Lower leg skin (tissue), 4 donors: ENCODE measurements at regions not wholly inside any gene's neighbourhood (a gene's known extent, or its start where the extent isn't known, plus 50 kb on each side); places are given as distances from the start of the nearest gene placed in this dataset.
"Not testable (repeated sequence)": the region's sequence is repeated elsewhere in the genome, so short reads cannot be mapped to it uniquely, and the experiment has no call there.

Source experiments
- DNase-seq, 2 donors: peaks; one replicate each; pipeline ENCODE4 v3.0.0-alpha.2; 2019; ENCODE audit warnings: low spot score in 2 of 2
- H3K4me3 ChIP-seq: fragments of 200-600 bp; sonication (generic); 2 replicates; pipeline ENCODE4 v1.5.1; 2017; ENCODE audit warnings: mild to moderate bottlenecking, low read depth; ENCODE audit not compliant: poor library complexity, severe bottlenecking
- POLR2A ChIP-seq, 2 donors: fragments of 450-650 bp; IDR thresholded peaks; one replicate each; pipeline ENCODE4 v1.6.1; 2016 to 2017; ENCODE audit warnings: antibody characterized with exemption in 2 of 2, mild to moderate bottlenecking in 1 of 2, moderate library complexity in 1 of 2
- WGBS, 2 donors: methylation state at CpG; one replicate each; pipeline ENCODE4 v1.1.5; 2018; 5-methylcytosine and 5-hydroxymethylcytosine counted together
- intact Hi-C: fragments of 100-400 bp; cut with DNase I; formaldehyde crosslinking; loops from one replicate; pipeline ENCODE4 v1.15.0; 2023; ENCODE audit warnings: low total_unique reads
- TF ChIP-seq, protein P1 (sequence below), 3 donors: fragments of 450-650 bp; IDR thresholded peaks; one replicate each; pipeline ENCODE4 v1.5.1; 2016; ENCODE audit warnings: antibody characterized with exemption in 3 of 3, mild to moderate bottlenecking in 3 of 3, moderate library complexity in 2 of 3

- no peak for TF ChIP-seq POLR2A (IDR thresholded peaks at IDR 0.05)
- TF ChIP-seq, protein P1, sequence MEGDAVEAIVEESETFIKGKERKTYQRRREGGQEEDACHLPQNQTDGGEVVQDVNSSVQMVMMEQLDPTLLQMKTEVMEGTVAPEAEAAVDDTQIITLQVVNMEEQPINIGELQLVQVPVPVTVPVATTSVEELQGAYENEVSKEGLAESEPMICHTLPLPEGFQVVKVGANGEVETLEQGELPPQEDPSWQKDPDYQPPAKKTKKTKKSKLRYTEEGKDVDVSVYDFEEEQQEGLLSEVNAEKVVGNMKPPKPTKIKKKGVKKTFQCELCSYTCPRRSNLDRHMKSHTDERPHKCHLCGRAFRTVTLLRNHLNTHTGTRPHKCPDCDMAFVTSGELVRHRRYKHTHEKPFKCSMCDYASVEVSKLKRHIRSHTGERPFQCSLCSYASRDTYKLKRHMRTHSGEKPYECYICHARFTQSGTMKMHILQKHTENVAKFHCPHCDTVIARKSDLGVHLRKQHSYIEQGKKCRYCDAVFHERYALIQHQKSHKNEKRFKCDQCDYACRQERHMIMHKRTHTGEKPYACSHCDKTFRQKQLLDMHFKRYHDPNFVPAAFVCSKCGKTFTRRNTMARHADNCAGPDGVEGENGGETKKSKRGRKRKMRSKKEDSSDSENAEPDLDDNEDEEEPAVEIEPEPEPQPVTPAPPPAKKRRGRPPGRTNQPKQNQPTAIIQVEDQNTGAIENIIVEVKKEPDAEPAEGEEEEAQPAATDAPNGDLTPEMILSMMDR (IDR thresholded peaks at IDR 0.05): no peak
- no peak for DNase-seq
- 65 to 82% methylated on average over 1 of the region's 1 CpG for WGBS, 2 donors
- H3K4me3 ChIP-seq: no peak overlapping the region
- intact Hi-C loops: no loop called here
Observed at GRCh38 chr18:39454866-39455265, 1889.3 kb upstream of the CELF4 start.

DNA sequence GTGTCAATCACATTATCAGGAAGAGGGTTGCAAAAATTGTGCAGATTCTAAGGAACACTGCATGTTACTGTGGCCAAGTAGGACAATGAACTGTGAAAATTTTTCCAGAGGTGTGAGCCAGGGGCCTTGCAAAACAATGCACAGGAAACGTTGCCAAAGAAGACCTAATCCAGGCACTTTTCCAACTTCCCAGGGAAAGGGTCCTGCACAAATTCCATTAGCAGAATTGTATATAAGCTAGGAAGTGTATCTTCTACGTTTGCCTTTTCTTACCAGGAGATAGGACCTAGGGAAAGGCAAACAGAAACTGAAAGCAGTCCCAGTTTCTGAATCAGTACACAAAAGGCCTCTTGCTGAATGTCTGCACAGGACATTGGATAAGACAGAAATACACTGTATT is 1888.3 kb upstream of the CELF4 start:
- 0 to 7% methylated on average over 2 of the region's 2 CpGs for WGBS, 2 donors
- TF ChIP-seq, protein P1 (IDR thresholded peaks at IDR 0.05): no peak
- no peak for TF ChIP-seq POLR2A (IDR thresholded peaks at IDR 0.05)
- intact Hi-C loops: no loop called here
- DNase-seq: no peak
- H3K4me3 ChIP-seq: no peak overlapping the region

- 35% methylated on average over 2 of the region's 2 CpGs for WGBS, 2 donors
- intact Hi-C loops: no loop called here
Observed at GRCh38 chr18:39453356-39453755, 1887.8 kb upstream of the CELF4 start.

GRCh38 chr18:39450958-39451357 is 1885.4 kb upstream of the CELF4 start:
- no peak for TF ChIP-seq POLR2A (IDR thresholded peaks at IDR 0.05)
- TF ChIP-seq, protein P1 (IDR thresholded peaks at IDR 0.05): no peak
- intact Hi-C loops: no loop called here
- no peak overlapping the region for H3K4me3 ChIP-seq
- WGBS, 2 donors: 94 to 98% methylated on average over 6 of the region's 6 CpGs
- no peak for DNase-seq

More at GRCh38 chr18:39453356-39453755, 1887.8 kb upstream of the CELF4 start:
- H3K4me3 ChIP-seq: no peak overlapping the region
- no peak for DNase-seq
- TF ChIP-seq, protein P1 (IDR thresholded peaks at IDR 0.05): no peak
- no peak for TF ChIP-seq POLR2A (IDR thresholded peaks at IDR 0.05)

- H3K4me3 ChIP-seq: no peak overlapping the region
- DNase-seq: no peak
- 72 to 83% methylated on average over 3 of the region's 3 CpGs for WGBS, 2 donors
- intact Hi-C loops: no loop called here
- no peak for TF ChIP-seq POLR2A (IDR thresholded peaks at IDR 0.05)
- TF ChIP-seq, protein P1 (IDR thresholded peaks at IDR 0.05): no peak
Observed at GRCh38 chr18:39449566-39449965, 1884.0 kb upstream of the CELF4 start.

GRCh38 chr18:39448942-39449341 is 1883.3 kb upstream of the CELF4 start:
- DNase-seq: no peak
- 19 to 46% methylated on average over 1 of the region's 1 CpG for WGBS, 2 donors
- TF ChIP-seq POLR2A (IDR thresholded peaks at IDR 0.05): no peak
- TF ChIP-seq, protein P1 (IDR thresholded peaks at IDR 0.05): no peak
- intact Hi-C loops: no loop called here
- no peak overlapping the region for H3K4me3 ChIP-seq

- H3K4me3 ChIP-seq, DNase-seq, intact Hi-C loops: not testable (repeated sequence)
- 87 to 92% methylated on average over 2 of the region's 2 CpGs for WGBS, 2 donors
Observed at GRCh38 chr18:39444957-39445356, 1879.4 kb upstream of the CELF4 start.
